ENCODE measurements at regions not wholly inside any gene's neighbourhood (a gene's known extent, or its start where the extent isn't known, plus 50 kb on each side); places are given as distances from the start of the nearest gene placed in this dataset.

- WGBS (ENCODE audit: insufficient coverage) = 94% methylated on average over 3 of the region's 3 CpGs
- intact Hi-C loops (cut with micrococcal nuclease) = no loop called here
Observed at GRCh38 chr9:31135567-31135966, 1248.9 kb upstream of the ACO1 start.

GRCh38 chr9:31136524-31136923 is 1247.9 kb upstream of the ACO1 start:
- ATAC-seq (no peak), DNase-seq (no peak)
- TF ChIP-seq CTCF (IDR thresholded peaks at IDR 0.05) = no peak
- Histone ChIP-seq H3K27ac (ENCODE audit: low read length) (no peak overlapping the region), H3K4me1 (ENCODE audit: control insufficient read depth, insufficient read depth, low read length) (no peaks in the 10 kb centered on the region), H3K4me3 (ENCODE audit: low read length) (no peak overlapping the region), H3K36me3 (ENCODE audit: control insufficient read depth, insufficient read depth, low read length) (no peaks in the 10 kb centered on the region), H3K9me3 (ENCODE audit: control insufficient read depth, insufficient read depth, low read length) (no peaks in the 10 kb centered on the region), H3K27me3 (ENCODE audit: control insufficient read depth, insufficient read depth, low read length) (no peaks in the 10 kb centered on the region)
- Mint-ChIP-seq H3K27ac (no peak overlapping the region), H3K4me3 (no peak overlapping the region), H3K9me3 (peaks cover 9 to 13% of the 10 kb centered on the region in 2 donors), H3K36me3 (no peaks in the 10 kb centered on the region), H3K27me3 (ENCODE audit: low read depth in 2 of 2) (no peaks in the 10 kb centered on the region), H3K4me1 (no peaks in the 10 kb centered on the region)
- WGBS (ENCODE audit: insufficient coverage) = 90% methylated on average over 1 of the region's 2 CpGs
- intact Hi-C loops (cut with micrococcal nuclease) = no loop called here

More at GRCh38 chr9:31135567-31135966, 1248.9 kb upstream of the ACO1 start:
- DNase-seq (no peak), ATAC-seq (no peak)
- Histone ChIP-seq H3K9me3 (ENCODE audit: control insufficient read depth, insufficient read depth, low read length) (no peaks in the 10 kb centered on the region), H3K27me3 (ENCODE audit: control insufficient read depth, insufficient read depth, low read length) (no peaks in the 10 kb centered on the region), H3K4me3 (ENCODE audit: low read length) (no peak overlapping the region), H3K27ac (ENCODE audit: low read length) (no peak overlapping the region), H3K4me1 (ENCODE audit: control insufficient read depth, insufficient read depth, low read length) (no peaks in the 10 kb centered on the region), H3K36me3 (ENCODE audit: control insufficient read depth, insufficient read depth, low read length) (no peaks in the 10 kb centered on the region)
- H3K4me1 Mint-ChIP-seq = no peaks in the 10 kb centered on the region
- no peak for TF ChIP-seq CTCF (IDR thresholded peaks at IDR 0.05)
- H3K36me3 Mint-ChIP-seq = no peaks in the 10 kb centered on the region
- no peak overlapping the region for H3K27ac Mint-ChIP-seq
- H3K27me3 Mint-ChIP-seq (ENCODE audit: low read depth in 2 of 2) = no peaks in the 10 kb centered on the region
- no peak overlapping the region for H3K4me3 Mint-ChIP-seq
- H3K9me3 Mint-ChIP-seq = peaks cover 9 to 13% of the 10 kb centered on the region in 2 donors

- Histone ChIP-seq H3K9me3 (ENCODE audit: control insufficient read depth, insufficient read depth, low read length) (no peaks in the 10 kb centered on the region), H3K4me1 (ENCODE audit: control insufficient read depth, insufficient read depth, low read length) (no peaks in the 10 kb centered on the region), H3K27ac (ENCODE audit: low read length) (no peak overlapping the region), H3K27me3 (ENCODE audit: control insufficient read depth, insufficient read depth, low read length) (no peaks in the 10 kb centered on the region), H3K4me3 (ENCODE audit: low read length) (no peak overlapping the region), H3K36me3 (ENCODE audit: control insufficient read depth, insufficient read depth, low read length) (no peaks in the 10 kb centered on the region)
- H3K9me3 Mint-ChIP-seq = peaks cover 7 to 11% of the 10 kb centered on the region in 2 donors
- no peaks in the 10 kb centered on the region for H3K36me3 Mint-ChIP-seq
- H3K27me3 Mint-ChIP-seq (ENCODE audit: low read depth in 2 of 2) = no peaks in the 10 kb centered on the region
- DNase-seq (no peak), ATAC-seq (peak in 1 of 3 donors; percentile 68)
- no peak for TF ChIP-seq CTCF (IDR thresholded peaks at IDR 0.05)
- H3K4me1 Mint-ChIP-seq = no peaks in the 10 kb centered on the region
- no peak overlapping the region for H3K27ac Mint-ChIP-seq
- intact Hi-C loops (cut with micrococcal nuclease) = no loop called here
- 75% methylated on average over 5 of the region's 6 CpGs for WGBS (ENCODE audit: insufficient coverage)
- H3K4me3 Mint-ChIP-seq = no peak overlapping the region
Observed at GRCh38 chr9:31137176-31138160, 1247.0 kb upstream of the ACO1 start.
